ENCODE measurements at regions not wholly inside any gene's neighbourhood (a gene's known extent, or its start where the extent isn't known, plus 50 kb on each side); places are given as distances from the start of the nearest gene placed in this dataset.
"Not testable (repeated sequence)": the region's sequence is repeated elsewhere in the genome, so short reads cannot be mapped to it uniquely, and the experiment has no call there.

DNA sequence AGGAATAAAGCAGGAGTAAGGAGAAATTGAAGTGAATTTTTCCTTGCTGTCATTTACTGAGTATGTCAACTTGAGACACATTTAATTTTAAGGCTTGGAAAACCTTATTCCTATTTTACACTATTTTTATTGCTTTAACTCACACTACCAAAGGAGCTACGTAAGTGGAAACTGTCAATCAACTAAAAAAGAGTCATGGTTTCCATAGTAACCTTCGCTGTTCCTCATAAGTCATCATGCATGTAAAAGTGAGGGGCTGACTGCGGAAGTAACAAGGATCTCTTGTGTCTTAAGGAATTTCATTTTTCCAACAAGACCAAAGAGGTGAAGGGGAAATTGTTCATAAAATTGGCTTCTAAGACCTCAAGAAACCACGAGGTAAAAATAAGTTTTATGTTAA, 516.2 kb upstream of the CA10 start:
- H3K36me3 Mint-ChIP-seq (ENCODE audit: low read depth) = no peaks in the 10 kb centered on the region
- no peak overlapping the region for H3K27ac Mint-ChIP-seq
- intact Hi-C loops (cut with micrococcal nuclease) = no loop called here

DNA sequence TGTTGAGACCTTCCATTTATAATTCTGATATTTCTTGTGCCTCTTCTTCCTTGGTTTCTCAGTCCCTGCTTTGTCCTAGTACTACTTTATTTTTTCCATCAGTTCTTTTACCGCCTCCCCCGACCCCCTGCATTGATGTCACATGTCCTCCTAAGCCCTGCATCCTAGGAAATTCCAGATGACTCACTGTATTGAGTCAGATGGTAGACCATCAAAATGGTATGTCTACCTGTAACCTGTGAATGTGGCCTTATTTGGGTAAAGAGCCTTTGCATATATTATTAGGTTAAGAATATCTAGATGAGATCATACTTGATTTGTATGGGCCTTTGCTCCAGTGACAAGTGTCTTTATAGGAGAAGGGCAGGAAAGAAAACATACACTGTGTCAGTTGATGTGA, 515.3 kb upstream of the CA10 start:
- peaks cover 31% of the 10 kb centered on the region for H3K9me3 Mint-ChIP-seq
- H3K27me3 Mint-ChIP-seq = no peaks in the 10 kb centered on the region
- no peaks in the 10 kb centered on the region for H3K4me1 Mint-ChIP-seq (ENCODE audit: low read depth)
- H3K4me3 Mint-ChIP-seq = no peak overlapping the region
- no peak overlapping the region for H3K27ac Mint-ChIP-seq
- no peaks in the 10 kb centered on the region for H3K36me3 Mint-ChIP-seq (ENCODE audit: low read depth)
- intact Hi-C loops (cut with micrococcal nuclease) = no loop called here

More for the DNA sequence above, 516.2 kb upstream of the CA10 start:
- peaks cover 31% of the 10 kb centered on the region for H3K9me3 Mint-ChIP-seq
- H3K4me1 Mint-ChIP-seq (ENCODE audit: low read depth) = no peaks in the 10 kb centered on the region
- no peak overlapping the region for H3K4me3 Mint-ChIP-seq
- H3K27me3 Mint-ChIP-seq = no peaks in the 10 kb centered on the region

DNA sequence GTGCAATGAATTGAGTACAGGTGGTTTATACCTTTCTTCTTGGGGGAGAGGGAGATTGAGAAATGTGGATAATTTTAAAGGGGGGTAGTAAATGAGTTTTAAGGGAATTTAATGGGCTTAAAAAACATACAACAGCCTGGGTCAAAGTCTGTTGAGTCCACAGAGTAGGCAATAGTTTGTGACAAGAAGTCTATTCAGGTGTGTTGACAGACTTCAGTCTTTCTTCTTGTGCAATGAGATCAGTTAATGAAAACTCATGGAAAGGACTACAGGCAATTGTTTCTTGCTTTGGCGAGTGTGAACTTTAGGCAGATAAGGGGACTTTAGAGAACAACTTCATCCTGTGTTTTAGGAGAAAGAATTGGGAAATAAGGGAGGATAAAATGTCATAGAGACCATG, 507.8 kb upstream of the CA10 start:
- Mint-ChIP-seq H3K9me3 (peaks cover 43% of the 10 kb centered on the region), H3K27ac (no peak overlapping the region), H3K36me3 (ENCODE audit: low read depth) (no peaks in the 10 kb centered on the region), H3K27me3 (no peaks in the 10 kb centered on the region), H3K4me1 (ENCODE audit: low read depth) (no peaks in the 10 kb centered on the region), H3K4me3 (no peak overlapping the region)
- intact Hi-C loops (cut with micrococcal nuclease) = no loop called here

DNA sequence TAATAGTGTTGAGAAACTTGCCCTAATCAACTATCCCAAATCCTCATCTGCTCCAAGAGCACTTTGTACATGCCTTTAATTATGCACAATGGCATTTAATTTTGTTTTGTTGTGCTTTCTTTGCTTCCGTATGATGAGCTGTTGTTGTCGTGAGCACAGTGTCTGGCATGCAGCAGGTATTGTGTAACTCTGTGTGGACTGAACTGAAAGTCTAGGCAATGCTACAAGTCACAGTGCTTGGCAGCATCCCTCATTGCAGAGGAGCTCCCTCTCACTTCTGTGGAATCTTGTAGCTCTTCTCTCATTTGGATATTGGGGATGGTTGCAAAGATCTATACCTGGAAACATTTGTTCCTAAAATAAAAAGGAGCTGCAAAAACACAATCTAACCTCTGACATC, 502.2 kb upstream of the CA10 start:
- H3K27ac Mint-ChIP-seq = no peak overlapping the region
- intact Hi-C loops (cut with micrococcal nuclease) = no loop called here
- H3K36me3 Mint-ChIP-seq (ENCODE audit: low read depth) = no peaks in the 10 kb centered on the region
- H3K4me3 Mint-ChIP-seq = no peak overlapping the region
- no peaks in the 10 kb centered on the region for H3K27me3 Mint-ChIP-seq
- no peaks in the 10 kb centered on the region for H3K4me1 Mint-ChIP-seq (ENCODE audit: low read depth)
- peaks cover 10% of the 10 kb centered on the region for H3K9me3 Mint-ChIP-seq

DNA sequence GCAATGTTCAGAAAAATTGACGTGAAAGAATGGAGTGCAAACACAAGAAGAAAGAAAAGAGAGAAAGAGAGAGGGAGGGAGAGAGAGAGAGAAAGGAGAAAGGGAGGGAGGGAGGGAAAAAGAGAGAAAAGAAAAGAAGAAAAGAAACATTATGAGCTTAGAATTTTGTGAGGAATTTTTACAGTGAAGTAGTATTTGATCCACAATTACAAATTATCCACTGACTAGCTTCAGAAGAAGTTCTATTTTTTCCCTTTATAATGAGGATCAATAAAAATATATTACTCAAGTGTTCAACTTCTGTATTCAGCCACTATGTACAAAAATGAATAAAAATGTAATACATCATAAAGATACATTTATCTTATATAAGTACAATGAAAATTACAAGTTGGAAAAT, 494.5 kb upstream of the CA10 start:
- intact Hi-C loops (cut with micrococcal nuclease) = no loop called here
- Mint-ChIP-seq H3K27me3 (no peaks in the 10 kb centered on the region), H3K9me3 (peaks cover 12% of the 10 kb centered on the region), H3K4me3 (no peak overlapping the region), H3K4me1 (ENCODE audit: low read depth) (no peaks in the 10 kb centered on the region), H3K27ac (no peak overlapping the region), H3K36me3 (ENCODE audit: low read depth) (no peaks in the 10 kb centered on the region)

DNA sequence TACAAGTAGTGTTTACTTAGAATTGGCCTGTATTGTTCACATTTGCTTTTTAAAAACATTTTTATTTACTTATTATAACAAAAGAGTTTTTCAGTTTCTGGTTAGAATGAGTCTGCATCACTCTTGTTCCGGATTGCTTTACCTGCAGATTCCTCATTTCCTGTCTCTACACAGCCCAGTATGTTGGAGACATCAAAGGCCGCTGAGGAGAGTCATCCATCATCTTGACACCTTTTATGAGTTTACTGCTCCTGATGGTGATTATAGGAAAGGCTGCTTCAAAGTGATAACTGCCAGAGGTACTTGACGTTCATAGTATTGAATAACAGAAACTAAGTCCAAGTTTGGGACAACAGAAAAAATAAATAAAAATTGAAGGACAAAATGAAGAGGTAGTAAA, 490.5 kb upstream of the CA10 start:
- Mint-ChIP-seq H3K27me3 (no peaks in the 10 kb centered on the region), H3K4me3 (no peak overlapping the region), H3K36me3 (ENCODE audit: low read depth) (no peaks in the 10 kb centered on the region), H3K27ac (no peak overlapping the region), H3K4me1 (ENCODE audit: low read depth) (no peaks in the 10 kb centered on the region), H3K9me3 (peaks cover 8% of the 10 kb centered on the region)
- intact Hi-C loops (cut with micrococcal nuclease) = no loop called here

DNA sequence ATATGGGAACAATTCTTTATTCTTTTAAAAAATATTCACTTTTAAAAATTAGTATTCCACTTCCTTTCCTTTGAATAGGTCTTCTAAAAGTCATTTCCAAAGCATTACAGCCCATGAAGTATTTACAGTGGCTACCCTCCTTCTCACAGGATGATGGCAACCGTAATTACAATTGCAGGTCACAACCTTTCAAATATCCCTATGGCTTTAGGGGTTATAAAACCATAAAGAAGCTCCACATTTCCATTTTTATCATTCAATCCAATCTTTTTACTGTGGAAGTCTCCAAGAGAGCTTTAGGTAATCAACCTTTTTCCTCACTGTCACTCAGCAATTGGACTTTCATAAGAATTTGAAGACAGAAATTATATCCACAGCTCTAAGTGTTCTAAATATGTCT, 488.9 kb upstream of the CA10 start:
- H3K27ac Mint-ChIP-seq = no peak overlapping the region
- no peaks in the 10 kb centered on the region for H3K4me1 Mint-ChIP-seq (ENCODE audit: low read depth)
- H3K36me3 Mint-ChIP-seq (ENCODE audit: low read depth) = no peaks in the 10 kb centered on the region
- intact Hi-C loops (cut with micrococcal nuclease) = no loop called here
- no peaks in the 10 kb centered on the region for H3K27me3 Mint-ChIP-seq
- H3K9me3 Mint-ChIP-seq = peaks cover 8% of the 10 kb centered on the region
- H3K4me3 Mint-ChIP-seq = no peak overlapping the region

DNA sequence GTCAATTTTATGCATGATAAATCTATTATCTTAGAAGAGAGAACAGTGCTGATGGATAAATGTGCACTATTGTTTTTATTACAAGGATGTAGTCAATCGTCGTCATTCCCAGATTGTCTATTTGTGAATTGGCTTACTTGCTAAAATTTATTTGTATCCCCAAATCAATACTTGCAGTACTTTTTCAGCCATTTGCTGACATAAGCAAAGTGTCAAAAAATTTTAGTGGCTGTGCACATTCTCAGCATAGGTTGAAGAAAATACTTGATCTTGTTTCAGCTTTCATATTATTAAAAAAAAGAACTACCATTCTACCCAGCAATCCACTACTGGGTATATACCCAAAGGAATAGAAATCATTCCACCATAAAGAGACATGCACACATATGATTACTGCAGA, 477.9 kb upstream of the CA10 start:
- no peak overlapping the region for H3K27ac Mint-ChIP-seq
- H3K36me3 Mint-ChIP-seq (ENCODE audit: low read depth) = no peaks in the 10 kb centered on the region
- H3K4me3 Mint-ChIP-seq = no peak overlapping the region
- H3K4me1 Mint-ChIP-seq (ENCODE audit: low read depth) = no peaks in the 10 kb centered on the region
- H3K27me3 Mint-ChIP-seq = no peaks in the 10 kb centered on the region
- intact Hi-C loops (cut with micrococcal nuclease) = no loop called here
- peaks cover 10% of the 10 kb centered on the region for H3K9me3 Mint-ChIP-seq

DNA sequence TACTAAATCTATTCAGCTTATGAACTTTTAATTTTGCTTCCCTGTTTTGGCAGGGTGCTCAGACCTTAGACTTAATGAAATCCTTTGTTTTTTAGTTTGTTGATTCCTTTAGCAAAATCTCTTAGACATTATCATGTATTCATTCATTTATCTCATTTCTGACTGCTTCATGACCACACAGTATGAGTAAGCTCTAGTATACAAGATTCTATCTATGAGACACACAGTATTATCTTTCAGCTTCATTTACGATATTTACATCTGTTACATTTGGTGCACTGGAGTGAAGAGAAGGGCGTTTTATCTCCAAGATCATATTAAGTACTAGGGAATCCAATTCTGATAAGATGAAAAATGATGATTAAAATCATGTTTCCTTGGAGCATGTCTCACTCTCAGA, 448.1 kb upstream of the CA10 start:
- intact Hi-C loops (cut with micrococcal nuclease) = no loop called here
- Mint-ChIP-seq H3K4me3 (no peak overlapping the region), H3K27me3 (no peaks in the 10 kb centered on the region)

DNA sequence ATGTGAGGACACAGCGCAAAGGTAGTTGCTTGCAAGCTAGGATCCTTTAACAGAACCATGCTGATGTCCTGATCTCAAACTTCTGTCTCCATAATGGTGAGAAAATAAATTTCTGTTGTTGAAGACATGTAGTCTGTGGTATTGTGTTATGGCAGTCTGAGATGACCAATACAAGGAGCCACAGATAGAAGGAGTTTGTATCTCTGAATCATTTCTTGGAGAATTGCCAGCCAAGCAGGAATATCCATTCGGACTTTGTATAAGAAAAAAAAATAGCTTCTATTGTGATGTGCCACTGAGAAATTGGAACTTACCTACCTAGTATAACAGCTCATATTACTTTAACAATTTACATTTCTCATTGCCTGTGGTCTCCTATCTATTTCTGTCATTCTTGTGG, 447.6 kb upstream of the CA10 start:
- H3K27ac Mint-ChIP-seq = no peak overlapping the region
- no peaks in the 10 kb centered on the region for H3K9me3 Mint-ChIP-seq
- H3K4me1 Mint-ChIP-seq (ENCODE audit: low read depth) = no peaks in the 10 kb centered on the region
- H3K4me3 Mint-ChIP-seq = no peak overlapping the region
- no peaks in the 10 kb centered on the region for H3K27me3 Mint-ChIP-seq
- H3K36me3 Mint-ChIP-seq (ENCODE audit: low read depth) = no peaks in the 10 kb centered on the region
- intact Hi-C loops (cut with micrococcal nuclease) = no loop called here

More for the DNA sequence above, 448.1 kb upstream of the CA10 start:
- no peaks in the 10 kb centered on the region for H3K4me1 Mint-ChIP-seq (ENCODE audit: low read depth)
- H3K9me3 Mint-ChIP-seq = no peaks in the 10 kb centered on the region
- H3K27ac Mint-ChIP-seq = no peak overlapping the region
- H3K36me3 Mint-ChIP-seq (ENCODE audit: low read depth) = no peaks in the 10 kb centered on the region

DNA sequence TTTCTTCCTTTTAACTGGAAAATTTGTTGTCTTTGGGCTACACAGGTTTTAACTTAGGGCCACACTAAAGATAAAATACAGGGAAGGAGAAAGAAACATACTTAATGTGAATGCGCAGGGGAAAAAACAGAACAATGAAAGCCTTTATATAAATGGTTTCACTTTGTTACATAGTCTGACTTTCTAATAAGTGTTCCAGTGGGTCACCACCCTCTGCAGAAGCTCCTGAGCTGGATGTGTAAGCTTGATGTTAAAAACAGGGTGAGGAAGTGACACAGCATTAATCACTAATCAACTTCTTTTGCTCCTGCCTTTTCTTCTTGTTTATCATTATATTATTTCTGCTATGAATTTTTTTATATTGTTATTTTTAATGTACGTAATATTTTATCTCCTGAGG, 445.6 kb upstream of the CA10 start:
- Mint-ChIP-seq H3K9me3 (no peaks in the 10 kb centered on the region), H3K4me3 (no peak overlapping the region), H3K4me1 (ENCODE audit: low read depth) (no peaks in the 10 kb centered on the region), H3K36me3 (ENCODE audit: low read depth) (no peaks in the 10 kb centered on the region), H3K27me3 (no peaks in the 10 kb centered on the region), H3K27ac (no peak overlapping the region)
- intact Hi-C loops (cut with micrococcal nuclease) = no loop called here

DNA sequence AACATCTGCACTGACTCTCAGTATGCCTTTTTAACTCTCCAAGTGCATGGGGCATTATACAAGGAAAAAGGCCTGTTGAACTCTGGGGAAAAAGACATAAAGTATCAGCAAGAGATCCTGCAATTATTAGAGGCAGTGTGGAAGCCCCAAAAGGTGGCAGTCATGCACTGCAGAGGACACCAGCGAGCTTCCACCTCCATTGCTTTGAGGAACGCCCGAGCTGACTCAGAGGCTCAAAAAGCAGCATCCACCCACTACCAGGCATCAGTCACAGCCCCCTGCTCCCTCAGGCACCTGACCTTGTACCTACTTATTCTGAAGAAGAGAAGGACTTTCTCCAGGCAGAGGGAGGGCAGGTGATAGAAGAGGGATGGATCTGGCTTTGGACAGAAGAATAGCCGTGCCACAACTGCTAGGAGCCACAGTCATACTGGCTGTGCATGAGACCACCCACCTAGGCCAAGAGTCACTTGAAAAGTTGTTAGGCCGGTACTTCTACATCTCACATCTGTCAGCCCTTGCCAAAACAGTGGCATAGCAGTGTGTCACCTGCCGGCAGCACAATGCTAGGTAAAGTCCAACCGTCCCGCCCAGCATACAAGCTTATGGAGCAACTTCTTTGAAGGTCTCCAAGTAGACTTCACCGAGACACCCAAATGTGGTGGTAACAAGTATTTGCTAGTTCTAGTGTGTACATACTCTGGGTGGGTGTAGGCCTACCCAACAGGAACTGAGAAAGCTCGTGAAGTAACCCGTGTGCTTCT, 439.1 kb upstream of the CA10 start:
- H3K4me1 Mint-ChIP-seq (ENCODE audit: low read depth); H3K27ac Mint-ChIP-seq; H3K27me3 Mint-ChIP-seq; intact Hi-C loops (cut with micrococcal nuclease); H3K36me3 Mint-ChIP-seq (ENCODE audit: low read depth); H3K4me3 Mint-ChIP-seq: not testable (repeated sequence)
- H3K9me3 Mint-ChIP-seq = peaks cover 34% of the 10 kb centered on the region

DNA sequence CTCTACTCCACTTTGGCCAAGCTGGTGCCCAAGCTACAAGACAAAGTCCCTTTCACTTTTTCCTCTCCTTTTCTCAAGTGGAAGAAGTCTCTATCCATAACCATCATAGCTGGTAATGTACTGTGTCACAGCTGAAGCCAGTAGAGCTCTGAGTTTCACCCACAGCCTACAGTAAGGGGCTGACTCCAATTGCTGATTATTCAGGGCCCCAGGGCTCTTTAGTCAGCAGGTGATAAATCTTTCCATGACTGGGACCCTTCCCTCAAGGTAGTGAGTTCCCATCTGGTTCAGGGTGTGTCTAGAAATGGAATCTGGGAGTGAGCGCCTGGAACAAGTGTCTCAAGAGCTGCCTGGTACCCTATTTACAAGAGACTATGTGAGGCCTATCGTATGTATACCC, 436.0 kb upstream of the CA10 start:
- intact Hi-C loops (cut with micrococcal nuclease) = no loop called here
- no peaks in the 10 kb centered on the region for H3K4me1 Mint-ChIP-seq (ENCODE audit: low read depth)
- H3K36me3 Mint-ChIP-seq (ENCODE audit: low read depth) = no peaks in the 10 kb centered on the region
- H3K4me3 Mint-ChIP-seq = no peak overlapping the region
- no peaks in the 10 kb centered on the region for H3K27me3 Mint-ChIP-seq
- no peak overlapping the region for H3K27ac Mint-ChIP-seq
- H3K9me3 Mint-ChIP-seq = peaks cover 35% of the 10 kb centered on the region

DNA sequence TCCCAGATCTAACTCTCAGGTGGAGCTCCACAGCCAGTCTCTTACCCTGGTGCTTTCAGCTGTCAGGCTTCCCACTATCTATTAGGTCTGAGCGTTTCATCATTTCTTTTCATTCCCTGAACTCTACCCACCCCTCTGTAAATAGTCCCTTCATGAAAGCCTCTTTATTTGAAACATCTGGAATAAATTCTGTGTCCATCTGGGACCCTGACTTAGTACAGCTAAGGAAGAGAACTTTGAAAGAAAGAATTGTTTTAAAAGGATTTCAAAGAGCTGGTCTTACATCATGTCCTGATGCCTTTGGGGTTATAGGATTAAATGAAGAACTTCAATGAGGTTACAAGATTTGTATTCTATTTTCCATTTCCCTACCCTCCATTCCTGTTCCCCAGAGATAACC, 388.5 kb upstream of the CA10 start:
- H3K4me3 Mint-ChIP-seq = no peak overlapping the region
- intact Hi-C loops (cut with micrococcal nuclease) = no loop called here

DNA sequence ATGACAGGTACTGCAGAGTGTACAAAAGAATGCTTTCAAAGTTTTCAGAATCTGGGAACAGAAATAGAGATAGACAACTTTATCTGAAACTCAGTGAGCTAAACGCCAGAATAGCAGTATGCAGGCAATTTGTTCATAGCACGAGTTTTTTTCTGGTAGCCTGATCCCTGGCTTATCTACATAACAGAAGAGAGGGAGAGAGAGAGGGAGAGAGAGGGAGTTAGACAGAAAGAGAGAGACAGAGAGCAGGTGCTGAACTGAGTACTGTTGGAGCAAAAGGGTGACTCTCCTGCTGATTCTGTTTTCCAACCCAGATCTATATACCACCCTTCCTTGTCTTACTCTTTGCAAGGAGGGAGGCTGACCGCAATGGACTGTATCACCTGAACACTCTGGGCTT, 388.0 kb upstream of the CA10 start:
- Mint-ChIP-seq H3K9me3 (peaks cover 7% of the 10 kb centered on the region), H3K4me1 (ENCODE audit: low read depth) (no peaks in the 10 kb centered on the region), H3K4me3 (no peak overlapping the region), H3K27ac (no peak overlapping the region), H3K27me3 (no peaks in the 10 kb centered on the region), H3K36me3 (ENCODE audit: low read depth) (no peaks in the 10 kb centered on the region)
- intact Hi-C loops (cut with micrococcal nuclease) = no loop called here

More for the DNA sequence above, 388.5 kb upstream of the CA10 start:
- H3K4me1 Mint-ChIP-seq (ENCODE audit: low read depth) = no peaks in the 10 kb centered on the region
- H3K27ac Mint-ChIP-seq = no peak overlapping the region
- H3K36me3 Mint-ChIP-seq (ENCODE audit: low read depth) = no peaks in the 10 kb centered on the region
- H3K9me3 Mint-ChIP-seq = peaks cover 12% of the 10 kb centered on the region
- no peaks in the 10 kb centered on the region for H3K27me3 Mint-ChIP-seq

Data from dendritic cell treated with granulocyte-macrophage colony-stimulating factor and Interleukin-4, amounts not matched to agents 40 ng/mL and 50 ng/mL, for 4 days (primary cell).